T follicular helper cell (primary cell): ENCODE measurements at regions not wholly inside any gene's neighbourhood (a gene's known extent, or its start where the extent isn't known, plus 50 kb on each side); places are given as distances from the start of the nearest gene placed in this dataset.
"Not testable (repeated sequence)": the region's sequence is repeated elsewhere in the genome, so short reads cannot be mapped to it uniquely, and the experiment has no call there.

Experiments
- DNase-seq: peaks from one replicate; pipeline ENCODE4 v3.0.0-alpha.2; 2020; ENCODE audit warnings: low read depth

DNA sequence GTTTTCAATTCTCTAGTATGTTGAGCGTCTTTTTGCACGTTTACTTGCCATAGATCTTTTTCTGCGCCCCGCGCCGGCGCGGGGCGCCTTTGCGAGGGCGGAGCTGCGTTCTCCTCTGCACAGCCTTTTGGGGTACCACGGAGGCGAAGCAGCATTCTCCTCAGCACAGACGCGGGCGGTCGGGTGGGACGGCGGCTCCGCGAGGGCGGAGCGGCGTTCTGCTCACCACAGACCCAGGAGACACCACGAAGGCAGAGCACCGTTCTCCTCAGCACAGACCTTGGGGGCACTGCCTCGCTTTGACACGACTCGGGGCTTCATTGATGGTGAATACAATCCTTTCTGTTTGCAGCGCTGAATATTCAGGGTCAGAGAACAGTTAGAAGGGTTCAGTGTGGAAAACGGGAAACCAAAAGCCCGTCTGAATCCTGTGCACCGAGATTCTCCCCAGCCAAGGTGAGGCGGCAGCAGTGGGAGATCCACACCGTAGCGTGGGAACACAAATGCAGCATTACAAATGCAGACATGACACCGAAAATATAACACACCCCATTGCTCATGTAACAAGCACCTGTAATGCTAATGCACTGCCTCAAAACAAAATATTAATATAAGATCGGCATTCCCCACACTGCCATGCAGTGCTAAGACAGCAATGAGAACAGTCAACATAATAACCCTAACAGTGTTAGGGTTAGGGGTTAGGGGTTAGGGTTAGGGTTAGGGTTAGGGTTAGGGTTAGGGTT lies 190.7 kb upstream of the VIPR2 start:
- not testable (repeated sequence) for DNase-seq

DNA sequence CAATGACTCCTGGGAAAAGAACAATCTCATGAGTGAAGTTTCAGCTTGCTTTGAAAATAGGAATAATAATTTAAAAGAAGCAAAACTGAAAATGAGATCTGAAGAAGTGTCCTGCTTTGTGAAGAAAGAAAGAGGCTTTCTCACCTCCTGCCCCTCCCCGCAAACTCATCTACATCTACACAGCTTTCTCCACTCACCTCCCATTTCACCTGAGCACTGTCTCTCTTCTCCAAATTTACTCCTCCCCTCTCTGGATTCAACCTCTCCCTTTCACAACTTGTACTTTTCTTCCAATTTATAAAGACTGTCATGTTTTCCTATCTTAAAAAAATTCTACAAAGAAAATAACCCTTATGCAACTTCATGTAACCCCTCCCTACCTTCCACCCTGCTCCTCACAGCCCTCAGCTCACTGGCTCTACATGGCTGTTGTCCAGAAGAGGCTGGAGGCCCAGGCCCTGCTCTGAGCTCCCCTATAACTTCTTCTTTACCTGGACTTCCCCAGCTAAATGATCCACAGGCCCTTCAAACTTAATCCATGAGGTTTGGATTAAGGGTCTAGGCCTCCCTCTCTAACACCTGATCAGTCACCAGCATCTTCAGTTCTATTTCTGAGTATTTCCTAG lies 188.3 kb upstream of the VIPR2 start:
- DNase-seq = not testable (repeated sequence)

DNA sequence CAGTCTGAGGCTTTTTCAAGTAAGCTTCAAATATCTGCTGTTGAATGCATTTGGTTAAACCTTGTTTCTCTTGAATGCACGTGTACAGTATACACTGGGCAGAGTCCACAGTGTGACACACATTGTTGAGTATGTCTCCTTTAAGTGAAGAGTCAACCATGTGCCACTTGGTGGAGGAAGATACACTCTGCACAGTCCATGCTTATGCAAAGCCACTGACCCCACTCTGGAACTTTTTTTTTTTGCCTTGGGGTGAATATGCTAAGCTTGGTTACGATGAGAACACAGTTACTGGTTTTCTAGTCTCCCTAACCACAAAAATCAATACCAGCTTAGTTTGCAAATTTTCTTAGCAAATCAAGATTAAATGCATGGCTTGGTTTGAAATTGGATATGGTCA lies 186.8 kb upstream of the VIPR2 start:
- DNase-seq = no peak

DNA sequence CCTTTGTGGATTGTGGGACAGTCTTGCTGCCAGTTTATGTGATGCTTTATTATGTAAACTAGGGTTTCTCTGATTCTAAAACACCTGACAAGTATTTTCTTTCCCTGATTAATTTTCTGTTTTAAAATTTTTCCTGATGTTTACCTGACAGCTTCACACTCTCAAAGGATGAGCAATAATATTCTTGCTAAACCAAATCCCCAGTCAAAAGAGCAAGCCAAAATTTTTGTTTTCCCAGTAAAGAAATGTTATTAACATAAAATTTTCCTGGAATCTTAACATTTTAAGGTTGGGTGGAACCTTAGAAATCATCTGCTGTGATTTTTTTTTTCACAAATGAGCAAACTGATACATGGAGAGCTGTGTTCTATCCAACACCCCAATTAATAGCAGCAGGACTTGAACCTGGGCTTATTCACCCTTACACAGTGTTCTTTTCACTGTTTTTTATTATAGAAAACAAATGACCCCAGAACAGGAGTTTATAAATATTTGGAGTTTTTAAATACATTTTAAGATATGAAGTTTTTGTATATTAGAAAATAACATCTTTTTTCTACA lies 185.2 kb upstream of the VIPR2 start:
- no peak for DNase-seq

DNA sequence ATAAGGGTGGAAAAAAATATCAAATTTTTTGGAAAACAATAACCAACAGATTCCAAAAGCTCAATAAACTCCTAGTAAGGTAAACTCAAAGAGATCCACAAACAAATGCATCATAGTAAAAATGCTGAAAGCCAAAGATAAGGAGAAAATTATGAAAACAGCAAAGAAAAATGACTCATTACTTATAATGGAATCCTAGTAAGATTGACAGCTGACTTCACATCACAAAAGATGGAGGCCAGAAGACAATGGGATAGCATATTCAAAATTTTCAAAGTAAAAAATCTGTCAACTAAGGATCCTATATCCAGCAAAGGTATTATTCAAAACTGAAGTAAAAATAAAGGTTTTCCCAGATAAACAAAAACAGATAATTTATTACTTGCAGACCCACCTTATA lies 183.4 kb upstream of the VIPR2 start:
- no peak for DNase-seq

DNA sequence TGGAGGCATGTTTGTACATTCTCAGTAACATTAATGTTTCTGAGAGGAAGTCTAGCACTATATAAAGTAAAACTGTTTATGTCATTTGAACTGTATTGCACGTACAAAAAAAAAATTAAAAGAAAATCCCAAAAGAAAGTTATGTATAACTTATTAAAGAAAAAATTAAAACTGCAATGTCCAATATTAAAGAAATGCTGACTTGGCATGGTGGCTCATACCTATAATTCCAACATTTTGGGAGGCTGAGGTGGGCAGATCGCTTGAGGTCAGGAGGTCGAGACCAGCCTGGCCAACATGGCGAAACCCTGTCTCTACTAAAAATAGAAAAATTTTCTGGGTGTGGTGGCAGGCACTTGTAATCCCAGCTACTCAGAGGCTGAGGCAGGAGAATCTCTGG lies 178.7 kb upstream of the VIPR2 start:
- DNase-seq = no peak

DNA sequence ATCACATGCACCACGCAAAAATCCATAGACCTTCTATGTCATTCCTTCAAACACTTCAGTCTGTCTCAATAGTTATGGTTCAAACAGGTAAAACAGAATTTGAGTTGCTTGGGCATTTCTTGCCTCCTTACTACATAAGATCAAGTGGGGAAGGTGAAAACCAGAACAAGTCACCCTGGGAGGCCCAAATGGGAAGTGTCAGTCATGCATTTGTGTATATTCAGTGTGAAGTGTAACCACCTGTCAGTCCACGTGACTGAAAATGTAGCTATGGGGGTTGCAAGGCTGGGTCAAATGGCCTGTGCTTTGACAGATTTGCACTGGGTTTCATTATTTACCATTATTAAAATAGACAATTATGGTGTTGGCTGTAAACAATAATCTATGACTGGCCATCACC lies 176.6 kb upstream of the VIPR2 start:
- DNase-seq = no peak

DNA sequence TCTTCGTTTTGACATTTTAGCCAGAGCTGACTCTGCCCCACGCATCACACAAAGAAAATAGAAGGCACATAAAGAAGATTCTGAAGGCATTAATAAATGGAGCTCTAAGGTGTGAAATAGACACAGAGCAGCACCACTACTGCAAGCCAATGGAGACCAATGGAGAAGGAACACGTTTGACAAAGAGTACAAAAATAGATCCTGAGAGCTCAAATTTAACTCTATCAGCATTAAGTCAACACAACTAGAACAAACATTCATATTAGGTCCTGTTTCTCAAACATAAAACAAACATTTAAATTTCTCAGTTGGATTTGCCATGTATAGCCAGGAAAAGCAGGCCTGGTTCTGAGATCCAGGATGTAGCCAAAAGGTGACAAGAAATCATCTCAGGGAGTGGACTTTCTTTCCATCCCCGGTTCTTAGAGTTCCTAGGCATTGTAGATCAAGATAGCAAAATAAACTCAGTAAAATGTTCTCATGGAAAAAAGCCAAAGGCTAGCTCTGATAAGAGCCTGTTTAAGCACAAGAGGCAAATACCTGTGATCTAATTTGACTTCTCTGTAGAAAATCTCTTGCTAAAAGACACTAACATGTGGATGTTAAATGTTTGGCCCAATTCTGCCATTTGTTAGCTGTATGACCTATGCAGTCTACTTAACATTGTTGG lies 174.2 kb upstream of the VIPR2 start:
- DNase-seq = no peak

DNA sequence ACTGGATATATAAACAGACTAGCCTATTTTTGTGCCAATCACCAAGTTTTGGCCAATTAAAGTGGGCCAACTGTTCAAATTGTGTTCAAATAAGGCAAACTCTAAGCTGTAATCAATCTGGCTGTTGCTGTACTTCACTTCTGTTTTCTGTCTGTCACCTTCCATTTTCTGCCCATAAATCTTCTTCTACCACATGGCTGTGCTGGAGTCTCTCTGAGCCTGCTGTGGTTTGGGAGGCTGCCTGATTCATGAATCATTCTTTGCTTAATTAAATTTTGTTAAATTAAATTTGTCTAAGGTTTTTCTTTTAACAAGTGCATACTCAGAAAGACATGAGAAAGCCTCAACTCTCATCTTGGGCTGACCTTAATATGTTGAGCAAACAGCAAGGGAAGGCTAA lies 172.6 kb upstream of the VIPR2 start:
- no peak for DNase-seq

DNA sequence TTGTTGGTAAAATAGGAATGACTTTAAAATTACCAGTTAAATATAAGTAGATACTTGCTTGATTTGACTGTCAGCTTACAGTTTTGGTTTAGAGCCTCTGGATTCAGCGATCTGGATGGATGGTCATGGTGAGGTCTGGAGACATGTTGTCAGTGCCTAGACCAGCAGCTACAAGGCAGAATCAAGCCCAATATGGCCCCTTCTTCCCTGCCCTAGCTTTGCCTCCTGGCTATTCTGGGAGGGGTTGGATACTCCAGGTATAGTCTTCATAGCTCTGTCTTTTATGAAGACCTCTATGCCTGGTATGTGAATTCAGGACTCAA lies 166.5 kb upstream of the VIPR2 start:
- DNase-seq = no peak

DNA sequence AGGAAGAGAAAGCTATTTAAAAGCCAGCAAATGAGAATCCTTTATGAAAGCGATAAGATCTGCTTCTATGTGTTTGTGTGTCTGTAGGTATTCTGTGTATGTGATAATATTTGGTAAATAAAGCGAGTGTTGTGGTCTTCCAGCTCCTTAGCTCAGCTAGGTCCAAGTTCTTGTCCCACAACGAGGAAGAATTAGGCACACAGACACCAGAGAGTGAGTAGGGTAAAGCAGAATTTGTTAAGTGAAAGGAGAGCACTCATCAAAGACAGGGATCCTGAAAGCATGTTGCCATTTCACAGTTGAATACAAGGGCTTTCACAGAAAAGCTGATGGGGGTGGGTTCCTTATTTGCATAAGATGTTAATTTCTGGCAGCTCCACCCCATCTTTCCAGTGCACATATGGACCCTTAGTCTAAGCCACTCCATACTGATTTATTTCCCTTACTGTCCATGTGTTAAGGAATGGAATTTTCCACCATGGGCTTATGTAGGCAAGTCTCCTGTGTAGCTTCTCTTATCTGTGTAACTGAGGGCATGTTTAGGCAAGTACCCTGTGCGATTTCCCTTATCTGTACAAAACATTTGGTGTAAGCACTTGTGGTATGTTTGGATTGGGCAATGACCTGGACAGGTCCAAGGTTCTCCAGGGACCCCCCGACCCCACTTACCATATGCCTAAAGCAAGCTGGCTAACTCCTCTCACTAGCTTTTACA lies 165.9 kb upstream of the VIPR2 start:
- DNase-seq = no peak

DNA sequence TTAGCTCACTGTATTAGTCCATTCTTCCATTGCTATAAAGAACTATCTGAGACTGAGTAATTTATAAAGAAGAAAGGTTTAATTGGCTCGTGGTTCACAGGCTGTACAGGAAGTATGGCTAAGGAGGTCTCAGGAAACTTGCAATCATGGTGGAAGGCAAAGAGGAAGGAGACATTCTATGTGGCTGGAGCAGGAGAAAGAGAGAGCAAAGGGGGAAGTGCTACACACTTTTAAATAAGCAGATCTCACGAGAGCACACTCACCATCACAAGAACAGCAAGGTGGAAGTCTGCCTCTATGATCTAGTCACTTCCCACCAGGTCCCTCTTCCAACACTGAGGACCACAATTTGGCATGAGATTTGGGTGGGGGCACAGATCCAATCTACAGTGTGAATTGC lies 164.5 kb upstream of the VIPR2 start:
- not testable (repeated sequence) for DNase-seq

DNA sequence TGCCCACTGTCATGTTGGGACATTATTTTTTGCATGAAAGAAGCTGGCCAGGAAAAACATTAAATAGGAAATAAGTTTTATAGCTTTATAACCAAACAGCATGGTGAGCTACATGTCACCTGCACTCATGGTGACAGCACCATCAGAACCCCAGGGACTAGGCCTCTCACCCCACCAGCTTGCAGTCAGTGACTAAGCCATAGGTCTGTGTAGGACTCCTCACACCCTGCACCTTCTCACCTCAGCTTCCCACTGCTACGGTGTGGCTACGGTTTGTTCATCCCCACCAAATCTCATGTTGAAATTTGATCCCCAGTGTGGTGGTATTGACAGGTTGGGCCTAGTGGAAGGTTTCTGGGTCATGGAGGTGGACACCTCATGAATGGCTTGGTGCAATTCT lies 161.3 kb upstream of the VIPR2 start:
- no peak for DNase-seq

DNA sequence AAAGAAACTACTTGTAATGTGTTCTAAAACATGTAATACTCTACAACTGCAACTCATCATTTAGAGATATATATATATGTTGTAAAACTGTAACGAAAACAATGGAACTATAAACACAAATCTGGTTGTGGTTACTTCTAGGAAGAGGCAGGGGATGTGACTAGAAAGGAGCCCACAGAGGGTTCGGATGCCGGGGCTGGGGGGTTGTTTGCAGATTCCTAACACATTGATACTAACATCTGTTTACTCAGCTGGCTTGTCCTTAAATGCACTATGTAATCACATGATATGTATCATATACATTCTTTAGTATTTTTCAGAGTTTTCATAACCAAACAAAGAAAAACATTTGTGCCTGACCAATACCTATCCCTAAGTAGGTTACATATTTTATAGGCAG lies 160.5 kb upstream of the VIPR2 start:
- DNase-seq = not testable (repeated sequence)

DNA sequence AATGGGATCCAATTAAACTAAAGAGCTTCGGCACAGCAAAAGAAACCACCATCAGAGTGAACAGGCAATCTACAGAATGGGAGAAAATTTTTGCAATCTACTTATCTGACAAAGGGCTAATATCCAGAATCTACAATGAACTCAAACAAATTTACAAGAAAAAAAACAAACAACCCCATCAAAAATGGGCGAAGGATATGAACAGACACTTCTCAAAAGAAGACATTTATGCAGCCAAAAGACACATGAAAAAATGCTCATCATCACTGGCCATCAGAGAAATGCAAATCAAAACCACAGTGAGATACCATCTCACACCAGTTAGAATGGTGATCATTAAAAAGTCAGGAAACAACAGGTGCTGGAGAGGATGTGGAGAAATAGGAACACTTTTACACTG lies 158.8 kb upstream of the VIPR2 start:
- DNase-seq = not testable (repeated sequence)

DNA sequence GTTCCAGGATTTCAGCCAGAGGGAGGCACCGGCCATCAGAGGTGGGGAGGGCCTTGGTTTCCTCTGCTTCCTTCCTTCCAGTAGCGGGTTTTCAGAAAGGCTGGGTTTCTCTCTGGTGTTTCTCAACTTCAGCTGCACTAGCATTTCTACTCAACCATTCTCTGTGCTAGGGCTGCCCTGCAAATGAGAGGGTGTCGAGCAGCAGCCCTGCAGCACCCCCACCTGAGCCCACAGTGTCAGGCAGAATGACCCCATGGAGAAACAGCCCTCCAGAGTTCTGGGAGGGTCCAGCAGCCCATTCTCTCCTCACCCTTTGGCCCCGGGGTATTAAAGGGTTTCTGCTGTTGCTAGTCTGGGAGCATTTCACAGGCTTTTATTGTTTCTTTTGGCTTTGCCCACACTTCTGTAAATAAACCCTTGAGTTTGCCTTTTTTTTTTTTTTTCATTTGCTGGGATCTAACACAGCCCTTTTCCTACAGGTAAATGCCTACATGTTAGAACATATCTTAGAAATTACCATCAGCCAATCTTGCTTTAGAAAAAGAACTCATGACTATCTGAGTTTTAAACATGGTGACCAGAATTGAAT lies 151.5 kb upstream of the VIPR2 start:
- no peak for DNase-seq

DNA sequence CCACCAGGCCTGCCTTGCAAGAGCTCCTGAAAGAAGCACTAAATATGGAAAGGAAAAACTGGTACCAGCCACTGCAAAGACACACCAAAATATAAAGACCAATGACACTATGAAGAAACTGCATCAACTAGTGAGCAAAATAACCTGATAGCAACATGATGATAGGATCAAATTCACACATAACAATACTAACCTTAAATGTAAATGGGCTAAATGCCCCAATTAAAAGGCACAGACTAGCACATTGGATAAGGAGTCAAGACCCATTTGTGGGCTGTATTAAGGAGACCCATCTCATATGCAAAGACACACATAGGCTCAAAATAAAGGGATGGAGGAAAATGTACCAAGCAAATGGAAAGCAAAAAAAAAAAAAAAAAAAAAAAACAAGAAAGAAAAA lies 141.8 kb upstream of the VIPR2 start:
- DNase-seq = not testable (repeated sequence)

DNA sequence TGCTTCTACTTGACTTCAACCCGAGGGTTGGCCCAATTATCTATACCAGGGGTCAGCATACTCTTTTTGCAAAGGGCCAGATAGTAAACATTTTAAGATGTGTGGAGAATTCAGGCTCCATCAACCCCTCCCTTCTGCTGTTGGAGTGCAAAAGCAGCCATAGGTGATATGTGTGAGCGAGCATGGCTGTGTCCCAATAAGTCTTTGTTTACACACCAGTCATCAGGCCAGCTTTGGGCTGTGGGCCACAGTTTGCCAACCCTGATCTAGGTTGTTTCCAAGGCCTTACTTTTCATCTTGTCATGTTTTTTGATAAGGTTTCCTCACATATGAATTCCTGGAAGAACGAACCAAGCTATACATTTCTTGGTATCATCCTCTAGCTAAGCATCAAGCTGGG lies 136.9 kb upstream of the VIPR2 start:
- no peak for DNase-seq

DNA sequence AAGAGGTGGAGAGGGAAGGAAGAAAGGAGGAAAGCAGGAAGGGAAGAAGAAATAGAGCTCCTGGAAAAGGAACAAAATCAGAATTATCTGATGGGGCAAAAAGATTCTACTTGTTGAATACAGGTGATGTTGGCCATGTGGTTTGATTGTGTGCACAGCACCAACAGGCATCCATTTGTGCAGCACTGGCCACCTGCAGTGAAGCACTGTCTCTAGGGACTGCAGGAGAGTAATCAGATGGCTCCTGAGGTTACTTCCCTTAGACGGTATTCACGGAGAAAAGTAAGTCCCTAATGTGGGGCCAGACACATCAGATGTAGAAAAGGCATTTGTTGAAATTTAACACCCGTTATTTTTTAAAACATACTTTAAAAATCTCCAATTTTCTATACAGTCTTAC lies 135.3 kb upstream of the VIPR2 start:
- DNase-seq = no peak

DNA sequence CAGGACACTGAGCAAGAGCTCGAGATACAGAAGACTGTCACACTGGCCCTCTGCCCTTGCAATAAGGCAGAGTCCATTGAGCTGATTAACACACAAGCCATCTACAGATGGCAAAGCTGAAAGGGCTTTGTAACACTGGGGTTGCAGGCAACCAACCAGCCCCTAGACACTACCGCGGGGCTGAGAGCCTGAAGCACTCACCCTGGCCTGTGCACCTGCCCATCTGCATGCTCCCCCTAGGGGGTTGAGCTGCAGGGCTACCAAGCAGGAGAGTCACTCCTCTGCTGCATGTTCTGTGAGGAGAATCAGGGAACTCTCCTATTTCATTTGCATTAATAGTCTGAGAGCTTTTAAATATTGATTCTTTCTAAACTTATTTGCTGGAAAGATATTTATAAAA lies 128.1 kb upstream of the VIPR2 start:
- DNase-seq = no peak

DNA sequence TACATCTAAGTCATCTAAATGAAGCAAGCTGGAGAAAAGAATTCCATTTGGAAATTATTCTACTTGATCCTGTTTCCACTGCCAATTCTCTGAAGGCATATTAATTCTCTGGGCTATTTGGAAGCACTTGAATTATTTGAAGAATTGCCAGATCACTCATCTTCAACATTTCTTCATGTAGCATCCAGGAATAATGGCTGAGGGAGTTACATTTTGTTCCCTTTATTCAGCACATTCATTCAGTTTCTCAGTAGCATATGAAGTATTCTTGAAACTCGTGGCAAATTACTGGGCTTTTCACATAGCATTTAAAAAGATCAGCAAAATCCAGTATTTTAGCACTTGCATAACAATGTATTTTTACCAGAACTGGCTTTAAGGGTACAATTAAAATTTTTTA lies 127.1 kb upstream of the VIPR2 start:
- no peak for DNase-seq

DNA sequence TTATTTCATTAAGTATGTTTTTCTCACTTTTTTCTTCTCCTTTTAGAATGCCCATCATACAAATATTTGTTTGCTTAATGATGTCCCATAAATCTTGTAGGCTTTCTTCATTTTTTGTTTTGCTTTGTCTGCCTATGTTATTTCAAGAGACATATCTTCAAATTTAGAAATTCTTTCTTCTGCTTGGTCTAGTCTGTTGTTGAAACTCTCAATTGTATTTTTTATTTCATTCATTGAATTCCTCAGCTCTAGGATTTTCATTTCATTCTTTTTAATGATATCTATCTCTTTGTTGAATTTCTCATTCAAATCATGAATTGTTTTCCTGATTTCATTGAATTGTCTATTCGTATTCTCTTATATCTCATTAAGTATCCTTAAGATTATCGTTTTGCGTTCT lies 125.1 kb upstream of the VIPR2 start:
- DNase-seq = no peak
